CD4-positive, CD25-positive, alpha-beta regulatory T cell (primary cell): ENCODE measurements at regions not wholly inside any gene's neighbourhood (a gene's known extent, or its start where the extent isn't known, plus 50 kb on each side); places are given as distances from the start of the nearest gene placed in this dataset.
"Not testable (repeated sequence)": the region's sequence is repeated elsewhere in the genome, so short reads cannot be mapped to it uniquely, and the experiment has no call there.

Experiments
- ATAC-seq, 2 donors: fragments of 150-1000 bp; cut with Tn5 transposase; one replicate each; pipeline ENCODE4 v1.10.0; 2021; ENCODE audit warnings: low read depth in 2 of 2, moderate number of reproducible peaks in 2 of 2, moderate library complexity in 1 of 2
- DNase-seq, 3 donors: peaks; one replicate each; pipeline versions ENCODE4 v3.0.0 to v3.0.0-alpha.2; 2012 to 2022; ENCODE audit warnings: mixed read lengths in 1 of 3
- H3K27ac ChIP-seq: one replicate; pipeline ENCODE4 v1.7.0; 2013; ENCODE audit warnings: mild to moderate bottlenecking, low read length; ENCODE audit not compliant: insufficient read depth, poor library complexity, severe bottlenecking
- H3K27me3 ChIP-seq: one replicate; pipeline ENCODE4 v1.7.0; 2013; ENCODE audit warnings: low read length; ENCODE audit not compliant: control insufficient read depth, insufficient read depth
- H3K36me3 ChIP-seq: one replicate; pipeline ENCODE4 v1.7.0; 2013; ENCODE audit warnings: mild to moderate bottlenecking, low read length, moderate library complexity; ENCODE audit not compliant: control insufficient read depth, insufficient read depth
- H3K4me1 ChIP-seq: 2 replicates; pipeline ENCODE4 v1.7.0; 2013; ENCODE audit warnings: mild to moderate bottlenecking, low read length; ENCODE audit not compliant: insufficient read depth, control insufficient read depth, poor library complexity, severe bottlenecking
- H3K4me3 ChIP-seq: one replicate; pipeline ENCODE4 v1.7.0; 2013; ENCODE audit warnings: low read depth, mild to moderate bottlenecking, low read length, moderate library complexity
- H3K9me3 ChIP-seq, 2 experiments: 1 replicate in 1 of 2; 2 replicates in 1 of 2; pipeline ENCODE4 v1.7.0; 2013; ENCODE audit warnings: low read length in 2 of 2, mild to moderate bottlenecking in 1 of 2, moderate library complexity in 1 of 2; ENCODE audit not compliant: control insufficient read depth in 2 of 2
- H3K27ac Mint-ChIP-seq, 3 donors: one replicate each; pipeline ENCODE4 v1.8.0; 2020 to 2022; ENCODE audit warnings: mild to moderate bottlenecking in 3 of 3, mixed read lengths in 3 of 3, moderate library complexity in 2 of 3
- H3K27me3 Mint-ChIP-seq: one replicate; pipeline ENCODE4 v1.8.0; 2022; ENCODE audit warnings: mild to moderate bottlenecking, mixed read lengths
- H3K36me3 Mint-ChIP-seq: one replicate; pipeline ENCODE4 v1.8.0; 2020; ENCODE audit warnings: mixed read lengths
- H3K4me1 Mint-ChIP-seq, 4 donors: one replicate each; pipeline ENCODE4 v1.8.0; 2020 to 2022; ENCODE audit warnings: mixed read lengths in 4 of 4, mild to moderate bottlenecking in 1 of 4
- H3K4me3 Mint-ChIP-seq, 4 donors: one replicate each; pipeline ENCODE4 v1.8.0; 2020 to 2022; ENCODE audit warnings: mild to moderate bottlenecking in 4 of 4, mixed read lengths in 4 of 4, moderate library complexity in 3 of 4
- H3K9me3 Mint-ChIP-seq, 7 donors: one replicate each; pipeline ENCODE4 v1.8.0; 2020 to 2022; ENCODE audit warnings: mixed read lengths in 7 of 7, mild to moderate bottlenecking in 3 of 7, moderate library complexity in 2 of 7

- no peaks in the 10 kb centered on the region for H3K36me3 Mint-ChIP-seq
Measured at GRCh38 chr2:210964141-210964764, 407.9 kb downstream of the CPS1 start.

GRCh38 chr2:210965472-210965871 is 409.1 kb downstream of the CPS1 start:
- no peaks in the 10 kb centered on the region for H3K9me3 ChIP-seq
- DNase-seq = no peak
- no peak for ATAC-seq
- H3K9me3 Mint-ChIP-seq = peaks cover 0 to 5% (median 4%) of the 10 kb centered on the region in 7 donors
- no peaks in the 10 kb centered on the region for H3K27me3 ChIP-seq
- no peak overlapping the region for H3K27ac ChIP-seq
- no peak overlapping the region for H3K27ac Mint-ChIP-seq
- H3K4me3 Mint-ChIP-seq = no peak overlapping the region
- no peaks in the 10 kb centered on the region for H3K4me1 Mint-ChIP-seq
- no peaks in the 10 kb centered on the region for H3K27me3 Mint-ChIP-seq
- no peaks in the 10 kb centered on the region for H3K36me3 ChIP-seq
- no peak overlapping the region for H3K4me3 ChIP-seq
- no peaks in the 10 kb centered on the region for H3K4me1 ChIP-seq
- no peaks in the 10 kb centered on the region for H3K36me3 Mint-ChIP-seq

More at GRCh38 chr2:210964141-210964764, 407.9 kb downstream of the CPS1 start:
- Mint-ChIP-seq H3K4me1 (no peaks in the 10 kb centered on the region), H3K27ac (no peak overlapping the region), H3K9me3 (peaks cover 0 to 5% (median 1%) of the 10 kb centered on the region in 7 donors), H3K27me3 (no peaks in the 10 kb centered on the region), H3K4me3 (no peak overlapping the region)
- H3K9me3 ChIP-seq = no peaks in the 10 kb centered on the region
- H3K27me3 ChIP-seq = no peaks in the 10 kb centered on the region
- H3K4me1 ChIP-seq = no peaks in the 10 kb centered on the region
- ATAC-seq = no peak
- no peak for DNase-seq
- no peaks in the 10 kb centered on the region for H3K36me3 ChIP-seq
- no peak overlapping the region for H3K4me3 ChIP-seq
- H3K27ac ChIP-seq = no peak overlapping the region

- Mint-ChIP-seq H3K9me3 (peaks cover 0 to 5% (median 4%) of the 10 kb centered on the region in 7 donors), H3K4me3 (no peak overlapping the region), H3K4me1 (no peaks in the 10 kb centered on the region), H3K36me3 (no peaks in the 10 kb centered on the region), H3K27ac (no peak overlapping the region), H3K27me3 (no peaks in the 10 kb centered on the region)
- no peak overlapping the region for H3K4me3 ChIP-seq
- no peaks in the 10 kb centered on the region for H3K9me3 ChIP-seq
- H3K36me3 ChIP-seq = no peaks in the 10 kb centered on the region
- H3K27ac ChIP-seq = no peak overlapping the region
- ATAC-seq (no peak), DNase-seq (no peak)
- no peaks in the 10 kb centered on the region for H3K27me3 ChIP-seq
- H3K4me1 ChIP-seq = no peaks in the 10 kb centered on the region
Measured at GRCh38 chr2:210966330-210966729, 409.9 kb downstream of the CPS1 start.

GRCh38 chr2:210971431-210971830 is 415.0 kb downstream of the CPS1 start:
- no peaks in the 10 kb centered on the region for H3K36me3 Mint-ChIP-seq
- Histone ChIP-seq H3K27me3 (no peaks in the 10 kb centered on the region), H3K27ac (no peak overlapping the region), H3K9me3 (no peaks in the 10 kb centered on the region), H3K4me3 (no peak overlapping the region), H3K4me1 (no peaks in the 10 kb centered on the region), H3K36me3 (no peaks in the 10 kb centered on the region)
- no peak for ATAC-seq
- peaks cover 0 to 9% (median 1%) of the 10 kb centered on the region in 7 donors for H3K9me3 Mint-ChIP-seq
- no peak for DNase-seq
- no peaks in the 10 kb centered on the region for H3K27me3 Mint-ChIP-seq
- no peaks in the 10 kb centered on the region for H3K4me1 Mint-ChIP-seq
- H3K27ac Mint-ChIP-seq = no peak overlapping the region
- H3K4me3 Mint-ChIP-seq = no peak overlapping the region

DNA sequence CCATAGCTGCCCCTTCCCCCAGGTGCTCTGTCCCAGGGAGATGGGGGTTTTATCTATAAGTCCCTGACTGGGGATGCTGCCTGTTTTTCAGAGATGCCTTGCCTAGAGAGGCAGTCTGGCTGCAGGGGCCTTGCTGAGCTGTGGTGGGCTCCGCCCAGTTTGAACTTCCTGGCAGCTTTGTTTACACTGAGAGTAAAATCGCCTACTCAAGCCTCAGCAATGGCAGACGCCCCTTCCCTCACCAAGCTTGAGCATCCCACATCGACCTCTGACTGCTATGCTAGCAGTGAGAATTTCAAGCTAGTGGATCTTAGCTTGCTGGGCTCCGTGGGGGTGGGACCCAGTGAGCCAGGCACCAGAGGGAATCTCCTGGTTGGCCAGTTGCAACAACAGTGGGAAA is 430.4 kb downstream of the CPS1 start:
- not testable (repeated sequence) for H3K27ac Mint-ChIP-seq, H3K4me3 Mint-ChIP-seq, H3K27me3 ChIP-seq, H3K9me3 ChIP-seq, H3K4me1 ChIP-seq, H3K36me3 Mint-ChIP-seq, H3K27ac ChIP-seq, ATAC-seq, H3K36me3 ChIP-seq, H3K4me3 ChIP-seq, H3K4me1 Mint-ChIP-seq, H3K27me3 Mint-ChIP-seq, DNase-seq
- peaks cover 0 to 29% (median 7%) of the 10 kb centered on the region in 7 donors for H3K9me3 Mint-ChIP-seq

- Histone ChIP-seq H3K36me3 (no peaks in the 10 kb centered on the region), H3K4me1 (no peaks in the 10 kb centered on the region), H3K27ac (no peak overlapping the region), H3K27me3 (no peaks in the 10 kb centered on the region), H3K4me3 (no peak overlapping the region), H3K9me3 (no peaks in the 10 kb centered on the region)
- ATAC-seq (no peak), DNase-seq (no peak)
- Mint-ChIP-seq H3K27me3 (no peaks in the 10 kb centered on the region), H3K36me3 (no peaks in the 10 kb centered on the region), H3K9me3 (peaks cover 0 to 17% (median 7%) of the 10 kb centered on the region in 7 donors), H3K4me1 (no peaks in the 10 kb centered on the region), H3K4me3 (no peak overlapping the region), H3K27ac (no peak overlapping the region)
Measured at GRCh38 chr2:210991107-210991506, 434.7 kb downstream of the CPS1 start.

DNA sequence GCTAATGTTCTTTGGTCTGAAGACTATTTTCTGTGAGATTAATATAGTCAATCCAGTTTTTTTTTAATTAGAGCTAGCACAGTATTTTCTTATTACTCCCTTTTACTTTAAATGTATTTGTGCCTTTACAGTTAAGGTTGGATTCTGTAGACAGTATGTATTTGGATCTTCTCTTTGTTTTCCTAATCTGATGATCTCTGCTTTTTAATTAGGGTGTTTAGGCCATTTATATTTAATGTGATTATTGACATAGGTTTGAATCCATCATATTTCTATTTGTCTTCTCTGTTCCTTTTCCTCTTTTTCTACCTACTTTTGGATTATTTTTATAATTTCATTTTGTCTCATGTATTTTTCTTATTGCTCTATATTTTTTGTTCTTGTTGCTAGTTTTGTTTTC is 437.7 kb downstream of the CPS1 start:
- H3K36me3 ChIP-seq = no peaks in the 10 kb centered on the region
- Mint-ChIP-seq H3K4me3 (no peak overlapping the region), H3K9me3 (peaks cover 0 to 7% (median 3%) of the 10 kb centered on the region in 7 donors), H3K27ac (no peak overlapping the region), H3K4me1 (no peaks in the 10 kb centered on the region), H3K27me3 (no peaks in the 10 kb centered on the region), H3K36me3 (no peaks in the 10 kb centered on the region)
- no peaks in the 10 kb centered on the region for H3K9me3 ChIP-seq
- H3K4me1 ChIP-seq = no peaks in the 10 kb centered on the region
- no peaks in the 10 kb centered on the region for H3K27me3 ChIP-seq
- H3K4me3 ChIP-seq = no peak overlapping the region
- H3K27ac ChIP-seq = no peak overlapping the region
- no peak for DNase-seq
- no peak for ATAC-seq

- H3K27ac Mint-ChIP-seq = no peak overlapping the region
- no peak overlapping the region for H3K4me3 Mint-ChIP-seq
- Histone ChIP-seq H3K27ac (no peak overlapping the region), H3K36me3 (no peaks in the 10 kb centered on the region), H3K4me1 (no peaks in the 10 kb centered on the region), H3K4me3 (no peak overlapping the region), H3K9me3 (no peaks in the 10 kb centered on the region), H3K27me3 (no peaks in the 10 kb centered on the region)
- ATAC-seq (no peak), DNase-seq (no peak)
- no peaks in the 10 kb centered on the region for H3K27me3 Mint-ChIP-seq
- H3K36me3 Mint-ChIP-seq = no peaks in the 10 kb centered on the region
- H3K4me1 Mint-ChIP-seq = no peaks in the 10 kb centered on the region
- peaks cover 0 to 6% (median 3%) of the 10 kb centered on the region in 7 donors for H3K9me3 Mint-ChIP-seq
Measured at GRCh38 chr2:210997373-210997772, 441.0 kb downstream of the CPS1 start.
